Kidney epithelial cell (primary cell): ENCODE measurements at regions not wholly inside any gene's neighbourhood (a gene's known extent, or its start where the extent isn't known, plus 50 kb on each side); places are given as distances from the start of the nearest gene placed in this dataset.

Experiments used
- DNase-seq: peaks from one replicate; pipeline ENCODE4 v3.0.0-alpha.2; 2010; ENCODE audit warnings: low read depth
- H3K27me3 ChIP-seq: 2 replicates; pipeline ENCODE4 v1.6.0; 2011; ENCODE audit warnings: low read length; ENCODE audit not compliant: control insufficient read depth, insufficient read depth
- H3K36me3 ChIP-seq: 2 replicates; pipeline ENCODE4 v1.5.1; 2011; ENCODE audit warnings: low read length; ENCODE audit not compliant: control insufficient read depth, insufficient read depth
- H3K4me3 ChIP-seq: 2 replicates; pipeline ENCODE4 v1.5.1; 2011; ENCODE audit warnings: low read depth, mild to moderate bottlenecking, control low read depth, low read length
- CTCF ChIP-seq: IDR thresholded peaks from 2 replicates; pipeline ENCODE4 v1.5.1; 2011; ENCODE audit warnings: mild to moderate bottlenecking, moderate library complexity, low read length, control low read depth, inconsistent platforms; ENCODE audit not compliant: insufficient read depth, poor library complexity, severe bottlenecking

- no peak for DNase-seq
- no peak for TF ChIP-seq CTCF
- H3K36me3 ChIP-seq: no peaks in the 10 kb centered on the region
- no peaks in the 10 kb centered on the region for H3K27me3 ChIP-seq
- no peak overlapping the region for H3K4me3 ChIP-seq
Measured at GRCh38 chr9:108300306-108301287, 555.2 kb downstream of the ACTL7B start.

GRCh38 chr9:108297073-108297472, 558.7 kb downstream of the ACTL7B start:
- Histone ChIP-seq H3K27me3 (no peaks in the 10 kb centered on the region), H3K4me3 (no peak overlapping the region), H3K36me3 (no peaks in the 10 kb centered on the region)
- DNase-seq: no peak
- no peak for TF ChIP-seq CTCF

GRCh38 chr9:108296056-108296455, 559.7 kb downstream of the ACTL7B start:
- no peak for DNase-seq
- Histone ChIP-seq H3K27me3 (no peaks in the 10 kb centered on the region), H3K4me3 (no peak overlapping the region), H3K36me3 (no peaks in the 10 kb centered on the region)
- no peak for TF ChIP-seq CTCF

- no peak for TF ChIP-seq CTCF
- no peaks in the 10 kb centered on the region for H3K36me3 ChIP-seq
- H3K4me3 ChIP-seq: no peak overlapping the region
- no peak for DNase-seq
- no peaks in the 10 kb centered on the region for H3K27me3 ChIP-seq
Measured at GRCh38 chr9:108291586-108291932, 564.2 kb downstream of the ACTL7B start.

- Histone ChIP-seq H3K4me3 (no peak overlapping the region), H3K36me3 (no peaks in the 10 kb centered on the region), H3K27me3 (no peaks in the 10 kb centered on the region)
- no peak for DNase-seq
- TF ChIP-seq CTCF: no peak
Measured at GRCh38 chr9:108290839-108291585, 564.8 kb downstream of the ACTL7B start.
